HEK293 (cell line): ENCODE measurements at regions not wholly inside any gene's neighbourhood (a gene's known extent, or its start where the extent isn't known, plus 50 kb on each side); places are given as distances from the start of the nearest gene placed in this dataset.

Experiments used
- CTCF ChIP-seq: fragments of 450-650 bp; formaldehyde crosslinking; IDR thresholded peaks from 2 replicates; pipeline ENCODE4 v1.5.1; 2016; ENCODE audit warnings: missing biosample characterization, missing genetic modification characterization
- GLIS1 ChIP-seq: fragments of 450-650 bp; formaldehyde crosslinking; IDR thresholded peaks from 2 replicates; pipeline ENCODE4 v1.5.1; 2016; ENCODE audit warnings: missing biosample characterization, missing genetic modification characterization
- PBX3 ChIP-seq: sonication (generic); formaldehyde crosslinking; IDR thresholded peaks from 2 replicates; pipeline ENCODE4 v1.8.1; 2022; ENCODE audit warnings: mild to moderate bottlenecking, moderate library complexity, missing genetic modification reagents
- SALL2 ChIP-seq: fragments of 450-650 bp; formaldehyde crosslinking; IDR thresholded peaks from 2 replicates; pipeline ENCODE4 v1.5.0; 2017; ENCODE audit warnings: missing biosample characterization, mild to moderate bottlenecking, missing genetic modification characterization, borderline replicate concordance
- SP7 ChIP-seq: fragments of 450-650 bp; formaldehyde crosslinking; IDR thresholded peaks from 2 replicates; pipeline ENCODE4 v1.5.1; 2016; ENCODE audit warnings: missing biosample characterization, missing genetic modification characterization

GRCh38 chr2:58634653-58635370 is 393.7 kb upstream of the FANCL start:
- no peak for TF ChIP-seq PBX3 (CRISPR knock-in tag)
- TF ChIP-seq CTCF: no peak
- TF ChIP-seq SP7 (tag by site-specific recombination): peak; percentile 98
- TF ChIP-seq SALL2 (tag by site-specific recombination): no peak
- TF ChIP-seq GLIS1 (tag by site-specific recombination): no peak
